ENCODE measurements at regions not wholly inside any gene's neighbourhood (a gene's known extent, or its start where the extent isn't known, plus 50 kb on each side); places are given as distances from the start of the nearest gene placed in this dataset.

GRCh38 chr6:91298543-91299145, 711.8 kb upstream of the MAP3K7 start:
- 1% methylated on average over 4 of the region's 4 CpGs for WGBS (ENCODE audit: insufficient coverage, insufficient replicate concordance, low lambda C conversion rate, missing lambda C conversion rate)
- no peaks in the 10 kb centered on the region for H3K36me3 ChIP-seq (ENCODE audit: control insufficient read depth in 2 of 2, insufficient read depth in 2 of 2, low read length in 1 of 2)
- no peaks in the 10 kb centered on the region for H3K27me3 ChIP-seq (replicated peaks in 1 of 2; ENCODE audit: control insufficient read depth in 2 of 2, insufficient read depth in 2 of 2, low read length in 1 of 2)
- H3K4me1 ChIP-seq (ENCODE audit: control insufficient read depth, insufficient read depth, low read length) = no peaks in the 10 kb centered on the region
- in situ Hi-C loops (cut with MboI) (no loop called here), intact Hi-C loops (cut with micrococcal nuclease; ENCODE audit: unreplicated experiment) (no loop called here)
- POLR2A ChIA-PET = no interaction called here
- H3K4me3 ChIP-seq = no peak overlapping the region
- H3K9ac ChIP-seq (ENCODE audit: control insufficient read depth, insufficient read depth, low read length) = no peak overlapping the region
- RAD21 ChIA-PET (ENCODE audit: unreplicated experiment) = no interaction called here
- H4K20me1 ChIP-seq (ENCODE audit: control insufficient read depth, insufficient read depth) = no peaks in the 10 kb centered on the region
- no peaks in the 10 kb centered on the region for H3K79me2 ChIP-seq (ENCODE audit: control insufficient read depth, insufficient read depth, low read length)
- no peak overlapping the region for H3K4me2 ChIP-seq (ENCODE audit: control insufficient read depth, insufficient read depth)
- SMC1A ChIA-PET (ENCODE audit: uncharacterized antibody, unreplicated experiment) = interaction anchor here (1.2 kb wide), 1 partner anchor 14 kb away, joined by 5 read pairs; no protein-coding TSS in a partner anchor
- CTCF ChIA-PET = no interaction called here
- BruUV-seq (replicated peaks) = no TSS peak
- H3K27ac ChIP-seq (ENCODE audit: control insufficient read depth, insufficient read depth) = no peak overlapping the region
- no peak for FAIRE-seq
- no peak overlapping the region for H2AFZ ChIP-seq (ENCODE audit: control insufficient read depth, low read depth, low read length)
- no peaks in the 10 kb centered on the region for H3K9me3 ChIP-seq (replicated peaks; ENCODE audit: control insufficient read depth, insufficient read depth, low read length)
- no peak for TF ChIP-seq MAX (IDR thresholded peaks at IDR 0.05; ENCODE audit: low read depth, low read length)
- TF ChIP-seq HDAC2 (IDR thresholded peaks at IDR 0.05) = no peak
- TF ChIP-seq RCOR1 (conservative IDR thresholded peaks at IDR 0.05; ENCODE audit: low read depth, low read length) = no peak
- TF ChIP-seq POLR2AphosphoS2 (IDR thresholded peaks at IDR 0.05; ENCODE audit: low read depth, low read length) = no peak
- no peak for TF ChIP-seq CEBPB (IDR thresholded peaks at IDR 0.05; ENCODE audit: borderline replicate concordance in 1 of 2, low read depth in 2 of 2, low read length in 2 of 2)
- no peak for TF ChIP-seq MYB (IDR thresholded peaks at IDR 0.05; ENCODE audit: borderline replicate concordance, low read depth, low read length)
- no peak for TF ChIP-seq ZNF217 (IDR thresholded peaks at IDR 0.05)
- DNase-seq (ENCODE audit: low read depth, low spot score) = no peak
- ATAC-seq = no peak

GRCh38 chr6:91293395-91293794, 706.5 kb upstream of the MAP3K7 start:
- Histone ChIP-seq H3K79me2 (ENCODE audit: control insufficient read depth, insufficient read depth, low read length) (no peaks in the 10 kb centered on the region), H3K36me3 (ENCODE audit: control insufficient read depth in 2 of 2, insufficient read depth in 2 of 2, low read length in 1 of 2) (no peaks in the 10 kb centered on the region), H3K27me3 (replicated peaks in 1 of 2; ENCODE audit: control insufficient read depth in 2 of 2, insufficient read depth in 2 of 2, low read length in 1 of 2) (no peaks in the 10 kb centered on the region), H3K9ac (ENCODE audit: control insufficient read depth, insufficient read depth, low read length) (no peak overlapping the region), H2AFZ (ENCODE audit: control insufficient read depth, low read depth, low read length) (no peak overlapping the region), H3K9me3 (replicated peaks; ENCODE audit: control insufficient read depth, insufficient read depth, low read length) (no peaks in the 10 kb centered on the region), H4K20me1 (ENCODE audit: control insufficient read depth, insufficient read depth) (no peaks in the 10 kb centered on the region), H3K4me3 (no peak overlapping the region), H3K4me1 (ENCODE audit: control insufficient read depth, insufficient read depth, low read length) (no peaks in the 10 kb centered on the region), H3K27ac (ENCODE audit: control insufficient read depth, insufficient read depth) (no peak overlapping the region), H3K4me2 (ENCODE audit: control insufficient read depth, insufficient read depth) (no peak overlapping the region)
- ChIA-PET RAD21 (ENCODE audit: unreplicated experiment) (no interaction called here), POLR2A (no interaction called here), CTCF (interaction anchor here (0.7 kb wide), 1 partner anchor 383 kb away, joined by 3 read pairs; no protein-coding TSS in a partner anchor), SMC1A (ENCODE audit: uncharacterized antibody, unreplicated experiment) (interaction anchor here (0.6 to 1.6 kb wide), 2 partner anchors 8 to 56 kb away, joined by 3 to 6 read pairs; no protein-coding TSS in a partner anchor)
- FAIRE-seq = no peak
- intact Hi-C loops (cut with micrococcal nuclease; ENCODE audit: unreplicated experiment) (no loop called here), in situ Hi-C loops (cut with MboI) (no loop called here)
- ATAC-seq = no peak
- BruUV-seq (replicated peaks) = no TSS peak
- no peak for DNase-seq (ENCODE audit: low read depth, low spot score)
- no peak for TF ChIP-seq ZNF622 (IDR thresholded peaks at IDR 0.05)
- TF ChIP-seq, protein P1, sequence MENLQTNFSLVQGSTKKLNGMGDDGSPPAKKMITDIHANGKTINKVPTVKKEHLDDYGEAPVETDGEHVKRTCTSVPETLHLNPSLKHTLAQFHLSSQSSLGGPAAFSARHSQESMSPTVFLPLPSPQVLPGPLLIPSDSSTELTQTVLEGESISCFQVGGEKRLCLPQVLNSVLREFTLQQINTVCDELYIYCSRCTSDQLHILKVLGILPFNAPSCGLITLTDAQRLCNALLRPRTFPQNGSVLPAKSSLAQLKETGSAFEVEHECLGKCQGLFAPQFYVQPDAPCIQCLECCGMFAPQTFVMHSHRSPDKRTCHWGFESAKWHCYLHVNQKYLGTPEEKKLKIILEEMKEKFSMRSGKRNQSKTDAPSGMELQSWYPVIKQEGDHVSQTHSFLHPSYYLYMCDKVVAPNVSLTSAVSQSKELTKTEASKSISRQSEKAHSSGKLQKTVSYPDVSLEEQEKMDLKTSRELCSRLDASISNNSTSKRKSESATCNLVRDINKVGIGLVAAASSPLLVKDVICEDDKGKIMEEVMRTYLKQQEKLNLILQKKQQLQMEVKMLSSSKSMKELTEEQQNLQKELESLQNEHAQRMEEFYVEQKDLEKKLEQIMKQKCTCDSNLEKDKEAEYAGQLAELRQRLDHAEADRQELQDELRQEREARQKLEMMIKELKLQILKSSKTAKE (IDR thresholded peaks at IDR 0.05; ENCODE audit: low read depth, poor library complexity, severe bottlenecking) = no peak
- TF ChIP-seq RCOR1 (conservative IDR thresholded peaks at IDR 0.05; ENCODE audit: low read depth, low read length) = no peak
- TF ChIP-seq, protein P2, sequence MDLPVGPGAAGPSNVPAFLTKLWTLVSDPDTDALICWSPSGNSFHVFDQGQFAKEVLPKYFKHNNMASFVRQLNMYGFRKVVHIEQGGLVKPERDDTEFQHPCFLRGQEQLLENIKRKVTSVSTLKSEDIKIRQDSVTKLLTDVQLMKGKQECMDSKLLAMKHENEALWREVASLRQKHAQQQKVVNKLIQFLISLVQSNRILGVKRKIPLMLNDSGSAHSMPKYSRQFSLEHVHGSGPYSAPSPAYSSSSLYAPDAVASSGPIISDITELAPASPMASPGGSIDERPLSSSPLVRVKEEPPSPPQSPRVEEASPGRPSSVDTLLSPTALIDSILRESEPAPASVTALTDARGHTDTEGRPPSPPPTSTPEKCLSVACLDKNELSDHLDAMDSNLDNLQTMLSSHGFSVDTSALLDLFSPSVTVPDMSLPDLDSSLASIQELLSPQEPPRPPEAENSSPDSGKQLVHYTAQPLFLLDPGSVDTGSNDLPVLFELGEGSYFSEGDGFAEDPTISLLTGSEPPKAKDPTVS (IDR thresholded peaks at IDR 0.05; ENCODE audit: low read depth, low read length) = no peak
- TF ChIP-seq E2F4 (IDR thresholded peaks at IDR 0.05; ENCODE audit: low read depth, low read length) = no peak
- TF ChIP-seq EZH2 (IDR thresholded peaks at IDR 0.05; ENCODE audit: borderline replicate concordance, control insufficient read depth, low read depth, low read length) = no peak

Data from GM12878 (cell line).